GM12878 (cell line): ENCODE measurements at regions not wholly inside any gene's neighbourhood (a gene's known extent, or its start where the extent isn't known, plus 50 kb on each side); places are given as distances from the start of the nearest gene placed in this dataset.

ENCODE experiments used
- ATAC-seq: fragments of 200-7000 bp; cut with Tn5 transposase; 3 replicates; pipeline ENCODE4 v1.9.1; 2020; ENCODE audit warnings: mild to moderate bottlenecking, moderate library complexity
- BruUV-seq: library from RNA; stranded (reverse); fragments of 400-500 nt; replicated peaks from 2 replicates; lab custom pipeline; 2021; lab: Mats Ljungman, UMichigan
- CTCF ChIA-PET: fragments of 300-600 bp; sonication (Branson Sonifier 250); formaldehyde crosslinking; extraction: SDS; loops from one replicate; lab custom pipeline; 2021; ENCODE audit warnings: inconsistent platforms; lab: Yijun Ruan, JAX
- POLR2A ChIA-PET: fragments of 350-600 bp; formaldehyde crosslinking; extraction: SDS; loops from one replicate; lab custom pipeline; 2021; ENCODE audit warnings: inconsistent platforms; lab: Charles Lee
- RAD21 ChIA-PET: fragments of 300-600 bp; sonication (Branson Sonifier 250); formaldehyde crosslinking; loops from one replicate; lab custom pipeline; 2023; ENCODE audit warnings: antibody characterized with exemption; ENCODE audit not compliant: unreplicated experiment; lab: Charles Lee
- SMC1A ChIA-PET: fragments of 300-600 bp; sonication (Branson Sonifier 250); formaldehyde crosslinking; loops from one replicate; lab custom pipeline; 2023; ENCODE audit not compliant: unreplicated experiment, uncharacterized antibody; lab: Charles Lee
- DNase-seq: peaks from one replicate; pipeline ENCODE4 v3.0.0-alpha.2; 2011; ENCODE audit warnings: low read depth, low spot score
- FAIRE-seq: peaks from 3 replicates; lab custom pipeline; 2011; peaks lifted over from hg19 to GRCh38; lab: Jason Lieb, UNC
- H2AFZ ChIP-seq: 2 replicates; pipeline ENCODE4 v1.6.0; 2011; ENCODE audit warnings: low read depth, low read length, control low read depth; ENCODE audit not compliant: control insufficient read depth
- H3K27ac ChIP-seq: 2 replicates; pipeline ENCODE4 v1.5.1; 2011; ENCODE audit warnings: control low read depth; ENCODE audit not compliant: control insufficient read depth, insufficient read depth
- H3K27me3 ChIP-seq, 2 experiments: replicated peaks in 1 of 2; 2 replicates each; pipeline versions ENCODE4 v1.6.0 to v1.6.1; 2011; ENCODE audit warnings: low read length in 1 of 2; ENCODE audit not compliant: control insufficient read depth in 2 of 2, insufficient read depth in 2 of 2
- H3K36me3 ChIP-seq, 2 experiments: 2 replicates each; pipeline ENCODE4 v1.5.1; 2011; ENCODE audit warnings: low read length in 1 of 2; ENCODE audit not compliant: control insufficient read depth in 2 of 2, insufficient read depth in 2 of 2
- H3K4me1 ChIP-seq: 2 replicates; pipeline ENCODE4 v1.6.1; 2011; ENCODE audit warnings: mild to moderate bottlenecking, low read length, moderate library complexity, mixed read lengths; ENCODE audit not compliant: control insufficient read depth, insufficient read depth
- H3K4me2 ChIP-seq: 2 replicates; pipeline ENCODE4 v1.6.0; 2011; ENCODE audit warnings: control low read depth; ENCODE audit not compliant: control insufficient read depth, insufficient read depth
- H3K4me3 ChIP-seq: fragments of 200-600 bp; sonication (generic); 2 replicates; pipeline ENCODE4 v1.5.1; 2016
- H3K79me2 ChIP-seq: 2 replicates; pipeline ENCODE4 v1.6.0; 2011; ENCODE audit warnings: low read length; ENCODE audit not compliant: control insufficient read depth, insufficient read depth
- H3K9ac ChIP-seq: 2 replicates; pipeline ENCODE4 v1.8.0; 2011; ENCODE audit warnings: low read length, control low read depth, mixed read lengths; ENCODE audit not compliant: control insufficient read depth, insufficient read depth
- H3K9me3 ChIP-seq: replicated peaks from 3 replicates; pipeline ENCODE4 v1.5.1; 2011; ENCODE audit warnings: mild to moderate bottlenecking, low read length; ENCODE audit not compliant: control insufficient read depth, insufficient read depth
- H4K20me1 ChIP-seq: 2 replicates; pipeline ENCODE4 v1.6.0; 2011; ENCODE audit not compliant: control insufficient read depth, insufficient read depth
- CEBPB ChIP-seq, 2 experiments: fragments of 150-350 bp in 1 of 2; IDR thresholded peaks; 2 replicates each; pipeline ENCODE4 v1.6.1; 2012 to 2014; ENCODE audit warnings: low read depth in 2 of 2, low read length in 2 of 2, borderline replicate concordance in 1 of 2, inconsistent platforms in 1 of 2
- HDGF ChIP-seq: fragments of 450-650 bp; IDR thresholded peaks from 2 replicates; pipeline ENCODE4 v1.6.1; 2016; ENCODE audit warnings: antibody characterized with exemption
- POU2F2 ChIP-seq: IDR thresholded peaks from 3 replicates; pipeline ENCODE4 v1.6.1; 2011; ENCODE audit warnings: low read depth, mild to moderate bottlenecking, low read length, borderline replicate concordance
- RELA ChIP-seq: fragments of 450-650 bp; IDR thresholded peaks from 2 replicates; pipeline ENCODE4 v1.8.0; 2014; ENCODE audit warnings: borderline replicate concordance; ENCODE audit not compliant: partially characterized antibody
- SIX5 ChIP-seq: IDR thresholded peaks from 2 replicates; pipeline ENCODE4 v1.6.1; 2011; ENCODE audit warnings: mild to moderate bottlenecking, low read depth, low read length, moderate library complexity; ENCODE audit not compliant: severe bottlenecking
- WRNIP1 ChIP-seq: IDR thresholded peaks from 2 replicates; pipeline ENCODE4 v1.6.1; 2011; ENCODE audit warnings: low read depth, low read length, improper control_type of control experiment, borderline replicate concordance
- WGBS: methylation state at CpG from one replicate; pipeline ENCODE4 v1.1.6; 2016; ENCODE audit warnings: low lambda C conversion rate; ENCODE audit not compliant: insufficient replicate concordance, insufficient coverage; ENCODE audit errors: missing lambda C conversion rate; 5-methylcytosine and 5-hydroxymethylcytosine counted together
- in situ Hi-C: fragments of 300-500 bp; cut with MboI; formaldehyde crosslinking; loops from 9 replicates; pipeline ENCODE4 v1.14.3; 2018; ENCODE audit warnings: mixed read lengths
- intact Hi-C: fragments of 100-400 bp; cut with micrococcal nuclease; formaldehyde crosslinking; loops from one replicate; pipeline ENCODE4 v1.14.2; 2022; ENCODE audit not compliant: unreplicated experiment
- TF ChIP-seq, protein P1 (sequence below): fragments of 450-650 bp; formaldehyde crosslinking; IDR thresholded peaks from 2 replicates; pipeline ENCODE4 v1.5.0; 2022; ENCODE audit warnings: mild to moderate bottlenecking, missing genetic modification characterization
- TF ChIP-seq, protein P2 (sequence below): fragments of 450-650 bp; conservative IDR thresholded peaks from 2 replicates; pipeline ENCODE4 v1.6.1; 2017; ENCODE audit warnings: mild to moderate bottlenecking, moderate library complexity

DNA sequence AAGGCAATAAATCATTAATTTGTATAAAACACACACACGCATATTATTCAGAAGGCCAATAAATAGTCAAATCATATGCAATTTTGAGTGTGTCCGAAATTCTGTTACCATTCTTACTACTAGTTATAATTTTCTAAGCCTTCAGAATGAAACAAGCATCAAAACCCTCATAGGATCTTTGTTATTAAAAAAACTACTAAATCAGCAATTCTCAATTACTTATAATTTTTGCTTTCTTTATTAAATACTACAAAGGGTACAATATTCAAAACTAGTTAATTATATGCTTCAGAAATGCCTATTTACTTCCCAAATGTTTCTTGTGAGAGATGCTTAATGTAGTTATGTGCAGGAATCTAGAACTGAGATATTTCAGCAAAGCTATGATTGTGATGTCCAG is 413.1 kb upstream of the KIF2B start:
- no peak for DNase-seq
- TF ChIP-seq POU2F2 = no peak
- TF ChIP-seq, protein P1, sequence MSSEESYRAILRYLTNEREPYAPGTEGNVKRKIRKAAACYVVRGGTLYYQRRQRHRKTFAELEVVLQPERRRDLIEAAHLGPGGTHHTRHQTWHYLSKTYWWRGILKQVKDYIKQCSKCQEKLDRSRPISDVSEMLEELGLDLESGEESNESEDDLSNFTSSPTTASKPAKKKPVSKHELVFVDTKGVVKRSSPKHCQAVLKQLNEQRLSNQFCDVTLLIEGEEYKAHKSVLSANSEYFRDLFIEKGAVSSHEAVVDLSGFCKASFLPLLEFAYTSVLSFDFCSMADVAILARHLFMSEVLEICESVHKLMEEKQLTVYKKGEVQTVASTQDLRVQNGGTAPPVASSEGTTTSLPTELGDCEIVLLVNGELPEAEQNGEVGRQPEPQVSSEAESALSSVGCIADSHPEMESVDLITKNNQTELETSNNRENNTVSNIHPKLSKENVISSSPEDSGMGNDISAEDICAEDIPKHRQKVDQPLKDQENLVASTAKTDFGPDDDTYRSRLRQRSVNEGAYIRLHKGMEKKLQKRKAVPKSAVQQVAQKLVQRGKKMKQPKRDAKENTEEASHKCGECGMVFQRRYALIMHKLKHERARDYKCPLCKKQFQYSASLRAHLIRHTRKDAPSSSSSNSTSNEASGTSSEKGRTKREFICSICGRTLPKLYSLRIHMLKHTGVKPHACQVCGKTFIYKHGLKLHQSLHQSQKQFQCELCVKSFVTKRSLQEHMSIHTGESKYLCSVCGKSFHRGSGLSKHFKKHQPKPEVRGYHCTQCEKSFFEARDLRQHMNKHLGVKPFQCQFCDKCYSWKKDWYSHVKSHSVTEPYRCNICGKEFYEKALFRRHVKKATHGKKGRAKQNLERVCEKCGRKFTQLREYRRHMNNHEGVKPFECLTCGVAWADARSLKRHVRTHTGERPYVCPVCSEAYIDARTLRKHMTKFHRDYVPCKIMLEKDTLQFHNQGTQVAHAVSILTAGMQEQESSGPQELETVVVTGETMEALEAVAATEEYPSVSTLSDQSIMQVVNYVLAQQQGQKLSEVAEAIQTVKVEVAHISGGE (CRISPR knock-in tag) = no peak
- TF ChIP-seq HDGF = no peak
- TF ChIP-seq RELA = no peak
- TF ChIP-seq SIX5 = no peak
- TF ChIP-seq CEBPB (IDR thresholded peaks at IDR 0.05; ENCODE audit: borderline replicate concordance in 1 of 2, low read depth in 2 of 2, low read length in 2 of 2) = no peak
- TF ChIP-seq, protein P2, sequence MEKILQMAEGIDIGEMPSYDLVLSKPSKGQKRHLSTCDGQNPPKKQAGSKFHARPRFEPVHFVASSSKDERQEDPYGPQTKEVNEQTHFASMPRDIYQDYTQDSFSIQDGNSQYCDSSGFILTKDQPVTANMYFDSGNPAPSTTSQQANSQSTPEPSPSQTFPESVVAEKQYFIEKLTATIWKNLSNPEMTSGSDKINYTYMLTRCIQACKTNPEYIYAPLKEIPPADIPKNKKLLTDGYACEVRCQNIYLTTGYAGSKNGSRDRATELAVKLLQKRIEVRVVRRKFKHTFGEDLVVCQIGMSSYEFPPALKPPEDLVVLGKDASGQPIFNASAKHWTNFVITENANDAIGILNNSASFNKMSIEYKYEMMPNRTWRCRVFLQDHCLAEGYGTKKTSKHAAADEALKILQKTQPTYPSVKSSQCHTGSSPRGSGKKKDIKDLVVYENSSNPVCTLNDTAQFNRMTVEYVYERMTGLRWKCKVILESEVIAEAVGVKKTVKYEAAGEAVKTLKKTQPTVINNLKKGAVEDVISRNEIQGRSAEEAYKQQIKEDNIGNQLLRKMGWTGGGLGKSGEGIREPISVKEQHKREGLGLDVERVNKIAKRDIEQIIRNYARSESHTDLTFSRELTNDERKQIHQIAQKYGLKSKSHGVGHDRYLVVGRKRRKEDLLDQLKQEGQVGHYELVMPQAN = no peak
- TF ChIP-seq WRNIP1 = no peak
- no TSS peak for BruUV-seq
- intact Hi-C loops = no loop called here
- H4K20me1 ChIP-seq = no peaks in the 10 kb centered on the region
- ChIA-PET RAD21 (no interaction called here), CTCF (no interaction called here), POLR2A (no interaction called here), SMC1A (no interaction called here)
- 12% methylated on average over 2 of the region's 2 CpGs for WGBS
- H3K36me3 ChIP-seq = no peaks in the 10 kb centered on the region
- in situ Hi-C loops = no loop called here
- ATAC-seq = no peak
- H3K27me3 ChIP-seq = no peaks in the 10 kb centered on the region
- no peak overlapping the region for H3K27ac ChIP-seq
- no peak overlapping the region for H3K9ac ChIP-seq
- H3K9me3 ChIP-seq = no peaks in the 10 kb centered on the region
- no peak overlapping the region for H3K4me3 ChIP-seq
- H3K4me1 ChIP-seq = no peaks in the 10 kb centered on the region
- no peak for FAIRE-seq
- H2AFZ ChIP-seq = no peak overlapping the region
- no peaks in the 10 kb centered on the region for H3K79me2 ChIP-seq
- no peak overlapping the region for H3K4me2 ChIP-seq
